Cardiac muscle cell (in vitro differentiated cells and primary cell): ENCODE measurements at regions not wholly inside any gene's neighbourhood (a gene's known extent, or its start where the extent isn't known, plus 50 kb on each side); places are given as distances from the start of the nearest gene placed in this dataset.

Source experiments
- DNase-seq, 2 donors: peaks; one replicate each; pipeline versions ENCODE4 v3.0.0 to v3.0.0-alpha.2; 2010 to 2017; ENCODE audit warnings: low read depth in 1 of 2, low spot score in 1 of 2
- H3K27ac ChIP-seq: fragments of 200-600 bp; sonication (generic); 2 replicates; pipeline ENCODE4 v1.5.1; 2016
- H3K27me3 ChIP-seq: fragments of 200-600 bp; sonication (generic); 2 replicates; pipeline ENCODE4 v1.6.0; 2016; ENCODE audit warnings: control low read depth
- H3K36me3 ChIP-seq: fragments of 200-600 bp; sonication (generic); 2 replicates; pipeline ENCODE4 v1.5.1; 2016; ENCODE audit warnings: control low read depth
- H3K4me1 ChIP-seq: fragments of 200-600 bp; sonication (generic); 2 replicates; pipeline ENCODE4 v1.8.1; 2017; ENCODE audit warnings: low read depth, mild to moderate bottlenecking, mixed run types
- H3K4me3 ChIP-seq: fragments of 200-600 bp; sonication (generic); 2 replicates; pipeline ENCODE4 v1.5.1; 2016; ENCODE audit warnings: mild to moderate bottlenecking
- H3K9me3 ChIP-seq: fragments of 200-600 bp; sonication (generic); 2 replicates; pipeline ENCODE4 v1.5.1; 2017; ENCODE audit warnings: low read depth, mild to moderate bottlenecking, control low read depth
- TF ChIP-seq, protein P1 (sequence below): IDR thresholded peaks from 2 replicates; pipeline ENCODE4 v1.5.1; 2012; ENCODE audit warnings: low read depth, mild to moderate bottlenecking, low read length

DNA sequence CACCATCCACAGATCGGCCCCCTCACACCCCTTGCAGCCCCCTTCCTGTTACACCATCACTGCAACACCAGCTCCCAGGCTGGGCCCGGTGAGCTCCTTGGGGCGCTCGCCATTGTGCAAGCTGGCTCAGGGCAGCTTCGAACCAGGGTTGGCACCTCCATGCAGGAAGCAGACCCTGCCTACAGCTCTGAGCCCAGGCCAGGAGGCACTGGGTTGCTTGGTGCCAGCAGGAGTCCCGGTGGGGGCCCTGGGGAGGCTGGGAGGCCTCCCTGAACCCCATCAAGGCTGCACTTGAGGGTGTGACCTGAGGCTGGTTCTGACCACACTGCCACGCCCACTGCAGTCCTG is 417.1 kb downstream of the CTTN start:
- TF ChIP-seq, protein P1, sequence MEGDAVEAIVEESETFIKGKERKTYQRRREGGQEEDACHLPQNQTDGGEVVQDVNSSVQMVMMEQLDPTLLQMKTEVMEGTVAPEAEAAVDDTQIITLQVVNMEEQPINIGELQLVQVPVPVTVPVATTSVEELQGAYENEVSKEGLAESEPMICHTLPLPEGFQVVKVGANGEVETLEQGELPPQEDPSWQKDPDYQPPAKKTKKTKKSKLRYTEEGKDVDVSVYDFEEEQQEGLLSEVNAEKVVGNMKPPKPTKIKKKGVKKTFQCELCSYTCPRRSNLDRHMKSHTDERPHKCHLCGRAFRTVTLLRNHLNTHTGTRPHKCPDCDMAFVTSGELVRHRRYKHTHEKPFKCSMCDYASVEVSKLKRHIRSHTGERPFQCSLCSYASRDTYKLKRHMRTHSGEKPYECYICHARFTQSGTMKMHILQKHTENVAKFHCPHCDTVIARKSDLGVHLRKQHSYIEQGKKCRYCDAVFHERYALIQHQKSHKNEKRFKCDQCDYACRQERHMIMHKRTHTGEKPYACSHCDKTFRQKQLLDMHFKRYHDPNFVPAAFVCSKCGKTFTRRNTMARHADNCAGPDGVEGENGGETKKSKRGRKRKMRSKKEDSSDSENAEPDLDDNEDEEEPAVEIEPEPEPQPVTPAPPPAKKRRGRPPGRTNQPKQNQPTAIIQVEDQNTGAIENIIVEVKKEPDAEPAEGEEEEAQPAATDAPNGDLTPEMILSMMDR, result no peak
- H3K9me3 ChIP-seq, result no peaks in the 10 kb centered on the region
- no peak overlapping the region for H3K4me3 ChIP-seq
- no peak overlapping the region for H3K27ac ChIP-seq
- no peaks in the 10 kb centered on the region for H3K27me3 ChIP-seq
- no peak for DNase-seq
- H3K36me3 ChIP-seq, result no peaks in the 10 kb centered on the region
- no peaks in the 10 kb centered on the region for H3K4me1 ChIP-seq

- TF ChIP-seq, protein P1, result no peak
- H3K27ac ChIP-seq, result no peak overlapping the region
- H3K4me3 ChIP-seq, result no peak overlapping the region
- no peaks in the 10 kb centered on the region for H3K4me1 ChIP-seq
- no peaks in the 10 kb centered on the region for H3K27me3 ChIP-seq
- H3K36me3 ChIP-seq, result no peaks in the 10 kb centered on the region
- no peaks in the 10 kb centered on the region for H3K9me3 ChIP-seq
- DNase-seq, result peak in 1 of 2 donors; percentile 48
These were observed 417.9 kb downstream of the CTTN start for GRCh38 chr11:70816156-70816678.

- no peak for DNase-seq
- Histone ChIP-seq H3K27ac (no peak overlapping the region), H3K4me3 (no peak overlapping the region), H3K36me3 (no peaks in the 10 kb centered on the region), H3K9me3 (no peaks in the 10 kb centered on the region), H3K27me3 (no peaks in the 10 kb centered on the region), H3K4me1 (no peaks in the 10 kb centered on the region)
- TF ChIP-seq, protein P1, result no peak
These were observed 420.0 kb downstream of the CTTN start for GRCh38 chr11:70818351-70818750.

DNA sequence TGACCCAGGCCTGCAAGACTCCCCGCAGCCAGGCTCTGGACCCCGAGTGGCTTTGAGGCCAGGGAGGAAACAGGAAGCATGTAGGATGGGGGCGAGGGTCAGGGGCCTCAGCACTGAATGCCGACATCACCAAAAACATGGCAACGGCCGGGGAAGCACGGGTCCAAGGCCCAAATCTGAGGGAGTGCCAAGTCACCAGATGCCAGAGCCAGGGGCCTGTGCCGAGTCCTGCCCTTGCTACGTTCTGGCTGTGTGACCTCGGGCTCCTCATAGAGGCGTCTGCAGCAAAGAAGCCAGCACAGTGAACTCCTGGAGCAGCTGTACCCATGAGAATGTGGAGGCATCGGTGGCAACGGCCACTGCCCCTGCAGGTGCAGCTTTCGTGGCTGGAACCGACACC is 420.7 kb downstream of the CTTN start:
- TF ChIP-seq, protein P1, result no peak
- Histone ChIP-seq H3K4me3 (no peak overlapping the region), H3K9me3 (no peaks in the 10 kb centered on the region), H3K27me3 (no peaks in the 10 kb centered on the region), H3K27ac (no peak overlapping the region), H3K36me3 (no peaks in the 10 kb centered on the region), H3K4me1 (no peaks in the 10 kb centered on the region)
- DNase-seq, result no peak

DNA sequence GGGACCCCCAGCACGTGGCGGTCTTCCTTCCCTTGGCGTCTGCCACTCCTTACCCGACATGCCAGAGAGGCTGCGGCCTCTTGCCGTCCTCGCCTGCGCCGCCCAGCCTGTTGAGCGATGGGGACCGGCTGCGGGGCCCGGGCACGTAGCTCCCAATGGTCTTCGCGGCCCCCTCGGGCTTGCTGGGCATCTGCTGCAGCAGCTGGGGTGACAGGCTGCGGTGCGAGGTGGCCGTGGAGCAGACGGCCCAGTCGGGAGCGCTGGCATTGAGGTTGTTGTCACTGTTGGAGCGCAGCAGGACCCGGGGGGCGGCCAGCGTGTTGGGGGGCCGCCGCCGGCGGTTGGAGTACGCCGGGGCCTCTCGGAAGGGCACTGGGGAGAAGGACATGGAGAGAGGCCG is 422.0 kb downstream of the CTTN start:
- H3K9me3 ChIP-seq, result no peaks in the 10 kb centered on the region
- no peak overlapping the region for H3K27ac ChIP-seq
- no peaks in the 10 kb centered on the region for H3K27me3 ChIP-seq
- no peaks in the 10 kb centered on the region for H3K36me3 ChIP-seq
- TF ChIP-seq, protein P1, result no peak
- no peaks in the 10 kb centered on the region for H3K4me1 ChIP-seq
- no peak overlapping the region for H3K4me3 ChIP-seq
- no peak for DNase-seq

- no peaks in the 10 kb centered on the region for H3K4me1 ChIP-seq
- no peak overlapping the region for H3K27ac ChIP-seq
- H3K27me3 ChIP-seq, result no peaks in the 10 kb centered on the region
- no peaks in the 10 kb centered on the region for H3K9me3 ChIP-seq
- DNase-seq, result no peak
- TF ChIP-seq, protein P1, result no peak
- H3K4me3 ChIP-seq, result no peak overlapping the region
- H3K36me3 ChIP-seq, result no peaks in the 10 kb centered on the region
These were observed 422.4 kb downstream of the CTTN start for GRCh38 chr11:70820712-70821111.
